Inflammatory macrophage treated with lipopolysaccharide for 4 hours (primary cell): ENCODE measurements at regions not wholly inside any gene's neighbourhood (a gene's known extent, or its start where the extent isn't known, plus 50 kb on each side); places are given as distances from the start of the nearest gene placed in this dataset.
"Not testable (repeated sequence)": the region's sequence is repeated elsewhere in the genome, so short reads cannot be mapped to it uniquely, and the experiment has no call there.

ENCODE experiments used
- DNase-seq: peaks from one replicate; pipeline ENCODE4 v3.0.0-alpha.2; 2020

DNA sequence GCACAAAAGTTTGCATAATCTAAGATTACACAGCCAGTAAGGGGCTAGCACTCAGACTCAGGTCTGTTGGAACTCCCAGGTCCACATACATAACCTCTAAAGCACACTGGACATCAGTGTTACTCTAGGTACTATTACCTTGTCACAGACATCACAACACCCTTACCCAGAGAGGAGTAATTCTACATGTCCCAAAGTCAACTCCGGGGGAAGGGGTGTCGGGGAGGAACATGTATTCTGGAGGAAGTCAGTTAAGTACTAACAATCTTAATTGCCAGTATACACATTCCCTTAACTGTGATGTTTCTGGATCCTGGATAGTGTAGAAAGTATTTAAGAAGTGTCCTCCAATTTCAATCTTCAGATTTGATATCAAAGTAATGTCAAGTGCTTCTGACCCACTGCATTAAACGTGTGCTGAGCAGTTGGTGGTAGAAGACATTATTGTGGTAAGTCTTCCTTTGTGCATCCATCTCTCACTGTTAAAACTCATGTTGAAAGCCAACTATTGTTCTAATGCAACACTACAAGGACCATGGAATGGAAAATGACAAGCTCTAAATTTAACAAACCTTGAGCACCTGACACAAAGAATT lies 155.4 kb downstream of the CRPPA start:
- no peak for DNase-seq

DNA sequence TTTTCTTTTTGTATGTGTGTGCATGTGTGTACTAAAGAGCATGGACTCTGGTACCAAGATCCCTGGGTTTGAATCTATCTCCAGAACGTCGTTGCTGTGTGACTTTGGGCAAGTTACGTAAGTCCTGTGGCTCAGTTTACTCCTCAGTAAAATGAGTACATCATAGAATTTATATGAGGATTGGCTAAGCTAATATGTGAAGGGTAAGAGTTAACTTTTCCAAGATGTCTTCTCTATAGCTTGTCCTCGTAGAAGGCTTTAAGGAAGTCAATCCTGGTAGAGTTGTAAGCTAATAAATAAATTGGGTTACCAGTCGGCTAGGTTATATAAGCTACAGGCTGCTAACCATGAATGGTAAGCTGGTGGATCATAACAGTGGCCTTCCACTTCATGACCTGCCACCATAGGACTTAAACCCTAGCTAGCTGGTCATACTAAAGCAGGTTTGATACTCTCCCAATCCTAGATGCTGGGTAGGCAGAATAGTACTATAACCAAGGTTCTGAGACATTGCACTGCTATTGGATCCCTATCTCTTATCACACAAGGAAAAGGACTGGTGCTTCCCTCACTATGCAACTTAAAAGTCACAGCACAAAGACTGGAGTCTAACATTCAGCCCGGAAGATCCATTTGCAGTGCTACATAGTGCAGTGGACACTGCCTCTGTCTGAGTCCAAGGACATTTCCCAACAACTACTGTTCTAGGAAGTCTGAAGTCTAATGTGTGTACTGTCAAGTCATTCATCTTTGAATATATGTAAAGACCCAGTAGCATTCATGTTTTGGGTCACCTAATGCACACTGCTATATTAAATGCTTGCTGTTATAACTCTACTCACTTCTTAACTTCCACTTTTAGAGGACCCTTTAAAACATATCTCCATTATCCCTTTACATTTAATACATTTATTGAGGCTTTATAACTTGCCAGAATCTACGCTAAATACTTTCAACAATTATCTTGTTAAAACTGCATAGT lies 156.2 kb downstream of the CRPPA start:
- DNase-seq, result no peak

DNA sequence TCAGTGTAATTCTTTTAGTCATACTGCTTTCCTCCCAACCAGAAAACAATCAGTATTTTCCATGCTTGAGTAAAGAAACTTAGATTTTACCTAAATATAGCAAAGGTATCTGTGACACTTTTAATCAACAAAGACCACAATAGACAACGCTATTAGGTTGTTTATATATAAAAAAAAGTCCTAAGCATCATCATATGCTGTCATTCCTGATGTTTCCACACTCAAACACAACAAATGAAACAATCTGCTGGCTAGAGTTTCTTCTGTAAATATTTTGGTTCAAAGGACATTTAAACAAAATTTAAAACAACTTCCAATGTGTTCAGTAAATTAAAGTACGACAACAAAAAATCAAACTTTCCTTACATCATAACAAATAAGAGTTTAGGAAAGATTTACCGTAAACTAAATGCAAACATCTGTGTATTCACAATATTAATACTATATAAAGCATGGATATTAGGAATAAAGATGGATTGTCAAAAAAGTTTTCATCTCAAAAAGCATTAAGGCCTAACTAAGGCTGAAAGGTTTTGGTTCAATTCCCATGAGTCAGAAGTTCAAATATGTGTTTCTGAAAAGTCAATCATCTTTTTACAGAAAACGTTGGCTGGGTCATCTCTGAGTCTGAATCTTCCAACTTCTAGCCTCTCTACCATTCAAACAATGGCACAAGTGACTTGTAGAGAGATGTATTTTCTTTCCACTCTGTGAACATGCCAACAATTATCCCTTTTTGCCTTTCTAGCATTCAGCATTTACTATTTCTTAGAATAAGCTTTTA lies 157.1 kb downstream of the CRPPA start:
- no peak for DNase-seq

DNA sequence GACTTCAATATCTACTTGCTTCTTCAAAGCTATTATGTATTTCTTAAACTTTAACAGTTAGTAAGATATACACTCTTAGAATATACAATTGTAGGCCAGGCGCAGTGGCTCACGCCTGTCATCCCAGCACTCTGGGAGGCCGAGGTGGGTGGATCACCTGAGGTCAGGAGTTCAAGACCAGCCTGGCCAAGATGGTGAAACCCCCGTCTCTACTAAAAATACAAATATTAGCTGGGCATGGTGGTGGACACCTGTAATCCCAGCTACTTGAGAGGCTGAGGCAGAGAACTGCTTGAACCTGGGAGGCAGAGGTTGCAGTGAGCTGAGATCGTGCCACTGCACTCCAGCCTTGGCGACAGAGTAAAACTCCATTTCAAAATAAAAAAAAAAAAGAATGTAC lies 158.0 kb downstream of the CRPPA start:
- DNase-seq, result not testable (repeated sequence)

DNA sequence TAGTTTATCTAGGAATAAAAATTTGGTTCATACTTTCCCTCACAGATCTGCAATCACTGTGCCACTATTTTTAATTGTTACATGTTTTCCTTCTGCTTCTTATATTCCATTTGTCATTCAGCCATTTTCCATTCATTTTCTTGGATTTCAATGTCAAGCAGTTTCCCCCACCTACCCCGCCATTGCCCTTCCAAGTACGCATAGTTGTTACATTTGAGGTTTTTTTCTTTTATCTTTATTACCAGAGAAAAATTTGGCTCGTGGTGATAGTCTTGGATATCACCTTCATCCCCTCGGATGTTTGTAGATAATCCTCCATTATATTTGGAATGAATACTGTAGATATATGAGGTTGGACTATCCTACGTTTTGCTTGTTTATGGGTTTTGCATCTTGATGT lies 159.7 kb downstream of the CRPPA start:
- no peak for DNase-seq

DNA sequence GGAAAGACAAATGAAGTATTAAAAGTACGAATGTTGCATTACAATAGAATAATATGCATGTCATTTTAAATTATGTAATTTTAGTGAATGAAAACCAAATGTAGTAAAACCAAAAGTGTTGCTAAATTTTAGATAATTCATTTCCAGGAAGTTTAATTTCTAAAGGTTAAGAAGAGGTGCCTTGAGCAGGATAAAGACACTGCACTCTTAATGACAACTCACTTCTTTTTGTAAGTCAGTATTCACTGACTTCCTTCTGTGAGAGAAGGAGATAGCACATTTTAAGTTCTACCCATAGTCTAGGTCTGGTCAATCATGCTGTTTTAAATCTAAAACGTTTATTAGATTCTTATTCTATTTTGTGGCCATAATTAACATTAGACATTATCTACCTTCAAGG lies 160.2 kb downstream of the CRPPA start:
- no peak for DNase-seq

DNA sequence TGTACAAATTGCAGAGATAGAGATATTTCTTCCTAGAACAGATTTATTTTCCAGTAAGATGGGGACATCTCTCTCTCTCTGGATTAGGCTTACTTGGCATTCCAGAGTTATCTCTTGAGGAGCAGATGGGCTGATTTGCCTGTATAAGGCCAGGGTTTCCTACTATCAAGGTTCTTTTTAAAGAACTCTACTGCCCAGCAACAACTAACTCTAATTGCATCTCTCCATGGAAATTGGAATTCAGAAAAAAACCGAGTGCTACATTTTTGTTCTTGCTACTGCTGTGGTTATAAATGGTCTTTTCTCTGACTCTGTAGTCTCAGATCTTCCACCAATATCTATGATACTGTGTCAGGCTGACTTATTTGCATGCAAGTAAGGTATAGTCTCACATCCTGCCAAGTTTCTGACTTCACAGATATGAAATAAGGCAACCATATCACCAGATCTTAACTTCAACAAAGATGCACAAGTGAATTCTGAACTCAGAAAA lies 161.1 kb downstream of the CRPPA start:
- DNase-seq, result no peak

DNA sequence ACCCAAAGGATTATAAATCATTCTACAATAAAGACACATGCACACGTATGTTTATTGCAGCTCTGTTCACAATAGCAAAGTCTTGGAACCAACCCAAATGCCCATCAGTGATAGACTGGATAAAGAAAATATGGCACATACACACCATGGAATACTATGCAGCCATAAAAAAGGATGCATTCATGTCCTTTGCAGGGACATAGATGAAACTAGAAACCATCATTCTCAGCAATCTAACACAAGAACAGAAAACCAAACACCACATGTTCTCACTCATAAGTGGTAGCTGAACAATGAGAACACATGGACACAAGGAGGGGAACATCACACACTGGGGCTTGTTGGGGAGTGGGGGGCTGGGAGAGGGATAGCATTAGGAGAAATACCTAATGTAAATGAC lies 164.9 kb downstream of the CRPPA start:
- not testable (repeated sequence) for DNase-seq

DNA sequence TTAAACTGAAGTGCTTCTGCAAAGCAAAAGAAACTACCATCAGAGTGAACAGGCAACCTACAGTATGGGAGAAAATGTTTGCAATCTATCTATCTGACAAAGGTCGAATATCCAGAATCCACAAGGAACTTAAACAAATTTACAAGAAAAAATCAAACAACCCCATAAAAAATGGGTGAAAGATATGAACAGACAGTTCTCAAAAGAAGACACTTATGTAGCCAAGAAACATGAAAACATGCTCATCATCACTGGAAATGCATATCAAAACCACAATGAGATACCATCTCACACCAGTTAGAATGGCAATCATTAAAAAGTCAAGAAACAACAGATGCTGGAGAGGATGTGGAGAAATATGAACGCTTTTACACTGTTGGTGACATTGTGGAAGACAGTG lies 165.4 kb downstream of the CRPPA start:
- not testable (repeated sequence) for DNase-seq

DNA sequence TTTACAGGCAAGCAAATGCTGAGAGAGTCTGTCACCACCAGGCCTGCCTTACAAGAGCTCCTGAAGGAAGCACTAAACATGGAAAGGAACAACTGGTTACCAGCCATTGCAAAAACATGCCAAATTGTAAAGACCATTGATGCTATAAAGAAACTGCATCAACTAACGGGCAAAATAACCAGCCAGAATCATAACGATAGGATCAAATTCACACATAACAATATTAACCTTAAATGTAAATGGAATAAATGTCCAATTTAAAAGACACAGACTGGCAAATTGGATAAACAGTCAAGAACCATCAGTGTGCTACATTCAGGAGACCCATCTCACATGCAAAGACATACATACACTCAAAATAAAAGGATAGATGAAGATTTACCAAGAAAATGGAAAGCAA lies 170.7 kb downstream of the CRPPA start:
- not testable (repeated sequence) for DNase-seq

DNA sequence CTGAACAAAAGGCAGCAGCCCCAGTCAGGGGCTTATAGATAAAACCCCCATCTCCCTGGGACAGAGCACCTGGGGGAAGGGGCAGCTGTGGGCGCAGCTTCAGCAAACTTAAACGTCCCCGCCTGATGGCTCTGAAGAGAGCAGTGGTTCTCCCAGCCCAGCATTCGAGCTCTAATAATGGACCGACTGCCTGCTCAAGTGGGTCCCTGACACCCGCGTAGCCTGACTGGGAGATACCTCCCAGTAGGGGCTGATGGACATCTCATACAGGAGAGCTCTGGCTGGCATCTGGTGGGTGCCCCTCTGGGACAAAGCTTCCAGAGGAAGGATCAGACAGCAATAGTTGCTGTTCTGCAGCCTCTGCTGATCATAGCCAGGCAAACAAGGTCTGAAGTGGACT lies 172.1 kb downstream of the CRPPA start:
- not testable (repeated sequence) for DNase-seq

DNA sequence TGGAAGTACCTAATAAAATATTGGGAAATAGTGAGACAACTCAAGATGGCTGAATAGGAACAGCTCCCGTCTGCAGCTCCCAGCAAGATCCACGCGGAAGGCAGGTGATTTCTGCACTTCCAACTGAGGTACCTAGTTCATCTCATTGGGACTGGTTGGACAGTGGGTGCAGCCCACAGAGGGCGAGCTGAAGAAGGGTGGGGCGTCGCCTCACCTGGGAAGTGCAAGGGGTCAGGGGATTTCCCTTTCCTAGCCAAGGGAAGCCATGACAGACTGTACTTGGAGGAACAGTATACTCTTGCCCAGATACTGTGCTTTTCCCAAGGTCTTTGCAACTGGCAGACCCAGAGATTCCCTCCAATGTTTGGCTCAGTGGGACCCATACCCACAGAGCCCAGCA lies 172.8 kb downstream of the CRPPA start:
- DNase-seq, result not testable (repeated sequence)

DNA sequence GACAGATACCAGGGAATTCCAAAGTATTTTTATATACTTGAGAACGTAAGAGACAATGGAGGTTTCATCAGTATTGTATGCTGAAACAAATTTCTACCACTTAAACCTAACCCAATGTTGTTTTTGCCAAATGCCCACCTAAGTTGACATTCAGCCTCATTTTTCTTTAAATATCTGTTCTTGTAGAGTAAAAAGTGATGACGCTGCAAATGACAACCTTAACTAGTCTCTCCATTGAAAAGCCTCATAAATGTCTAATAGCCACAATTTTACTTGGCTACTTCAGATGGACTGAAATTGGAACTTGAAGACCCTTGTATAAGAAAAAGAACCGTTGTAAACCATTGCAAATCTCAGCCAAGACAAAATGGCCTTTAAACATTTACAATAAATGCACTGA lies 176.9 kb downstream of the CRPPA start:
- no peak for DNase-seq

DNA sequence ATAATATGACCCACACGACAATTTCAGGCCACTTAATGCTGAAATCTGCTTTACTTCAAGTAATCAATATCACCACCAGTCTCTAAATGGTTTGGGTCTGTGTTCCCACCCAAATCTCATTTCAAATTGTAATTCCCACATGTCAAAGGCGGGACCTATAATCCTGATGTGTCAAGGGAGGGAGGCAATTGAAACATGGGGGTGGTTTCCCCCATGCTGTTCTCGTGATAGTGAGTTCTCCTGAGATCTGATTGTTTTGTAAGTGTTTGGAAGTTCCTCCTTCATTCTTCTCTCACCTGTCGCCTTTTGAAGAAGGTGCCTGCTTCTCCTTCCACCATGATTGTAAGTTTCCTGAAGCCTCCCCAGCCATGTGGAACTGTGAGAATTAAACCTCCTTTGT lies 178.4 kb downstream of the CRPPA start:
- DNase-seq, result no peak

DNA sequence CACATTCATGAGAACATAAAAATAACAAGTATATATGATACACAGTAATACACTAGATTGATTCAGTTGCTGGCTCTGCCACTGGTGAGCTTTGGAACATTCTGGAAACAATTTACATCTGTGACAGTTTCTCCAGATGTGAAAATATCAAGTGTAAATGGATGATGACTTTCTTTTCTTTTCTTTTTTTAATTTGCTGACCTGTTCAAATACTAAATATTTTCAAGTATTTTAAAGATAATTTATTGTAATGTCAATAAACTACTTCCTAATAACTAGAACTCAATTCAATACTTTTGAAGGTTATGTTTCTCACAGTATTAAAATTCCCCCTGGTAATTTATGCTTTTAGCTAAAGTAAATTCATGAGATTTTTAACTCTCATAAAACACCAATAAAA lies 180.3 kb downstream of the CRPPA start:
- no peak for DNase-seq

DNA sequence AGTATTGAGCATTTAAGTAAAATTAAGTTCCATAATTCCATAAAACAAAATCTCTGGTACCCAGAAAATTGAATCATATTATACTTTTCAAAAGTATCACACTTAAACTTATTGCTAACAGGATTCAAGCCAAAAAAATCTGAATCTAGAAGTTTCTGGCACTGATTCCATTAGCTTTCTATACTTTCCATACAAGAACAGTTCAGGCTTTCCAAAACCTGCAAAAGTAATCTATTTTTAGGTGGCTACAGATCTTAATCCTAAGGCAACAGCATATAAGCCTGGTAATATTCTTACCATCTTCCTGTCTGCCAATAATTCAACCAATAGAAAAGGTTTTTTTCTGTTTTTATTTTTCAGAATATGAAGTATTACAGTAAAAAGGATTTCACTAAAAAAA lies 185.0 kb downstream of the CRPPA start:
- no peak for DNase-seq

DNA sequence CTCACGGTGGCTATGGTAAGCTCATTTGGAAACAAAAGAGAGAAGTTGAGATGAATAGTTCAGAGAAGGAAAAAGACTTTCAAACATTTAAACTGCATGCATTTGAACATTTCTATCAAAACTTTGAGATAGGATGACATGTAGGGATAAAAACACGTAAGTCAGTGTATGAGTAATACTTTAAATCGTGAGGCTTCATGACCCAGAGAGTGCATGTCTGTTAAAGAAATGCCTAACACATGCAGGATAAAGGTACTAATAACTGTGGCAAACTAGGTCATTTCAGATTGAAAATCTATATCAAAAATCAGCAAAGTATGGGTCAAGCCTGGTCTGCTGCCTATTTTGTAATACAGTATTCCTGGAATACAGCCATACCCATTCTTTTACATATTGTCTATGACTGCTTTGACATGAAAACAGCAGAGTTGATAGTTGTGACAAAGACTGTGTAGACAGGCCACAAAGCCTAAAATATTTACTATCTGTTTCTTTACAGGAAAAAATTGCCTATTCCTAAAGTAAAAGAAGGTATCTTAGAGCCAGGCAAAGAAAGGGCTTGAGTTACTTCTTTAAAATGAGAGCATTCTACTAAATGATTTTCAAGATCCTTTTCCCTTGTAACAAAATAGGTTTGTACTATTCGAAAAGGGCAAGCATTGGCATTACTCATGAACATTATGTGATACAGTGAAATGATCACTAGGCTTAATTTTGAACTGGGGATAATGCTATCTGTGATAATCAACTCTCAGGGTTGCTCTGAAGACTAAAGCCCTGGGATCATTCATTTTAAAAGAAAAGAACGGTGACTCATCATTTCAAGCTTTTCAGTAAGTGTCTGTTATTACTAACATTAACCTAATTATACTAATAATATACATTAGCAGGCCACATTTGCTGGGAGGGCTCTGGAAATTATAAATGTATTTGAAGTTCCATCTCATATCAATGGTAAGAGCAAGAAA lies 185.9 kb downstream of the CRPPA start:
- no peak for DNase-seq

DNA sequence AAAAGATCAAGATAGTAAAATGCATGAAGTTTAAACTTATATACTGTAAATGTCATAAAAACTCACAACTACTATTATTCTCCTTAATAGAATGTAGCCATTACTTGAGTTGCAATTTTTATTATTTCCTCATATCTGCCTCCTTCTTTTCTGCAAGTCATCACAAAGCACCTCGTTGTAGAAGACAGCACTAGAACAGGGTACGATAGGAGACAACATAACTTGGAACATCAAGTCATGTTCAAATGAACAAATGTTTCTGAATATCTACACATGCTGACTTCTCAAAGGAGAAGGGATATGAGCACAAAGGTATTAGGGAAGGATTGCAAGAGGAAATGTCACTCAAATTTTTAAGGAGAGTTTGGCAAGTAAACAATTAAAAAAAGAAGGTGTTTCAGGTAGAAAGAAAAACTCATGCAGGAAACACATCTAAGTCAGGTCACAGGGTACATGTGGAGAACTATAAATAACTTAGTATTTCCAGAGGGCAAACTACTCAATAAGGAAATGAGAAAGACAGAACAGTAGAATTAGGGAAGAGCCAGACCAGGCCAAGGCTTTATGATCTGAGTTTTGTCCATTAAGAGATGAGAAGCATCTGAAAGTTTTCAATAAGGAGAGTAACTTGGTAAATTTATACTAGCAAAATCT lies 186.7 kb downstream of the CRPPA start:
- DNase-seq, result no peak

DNA sequence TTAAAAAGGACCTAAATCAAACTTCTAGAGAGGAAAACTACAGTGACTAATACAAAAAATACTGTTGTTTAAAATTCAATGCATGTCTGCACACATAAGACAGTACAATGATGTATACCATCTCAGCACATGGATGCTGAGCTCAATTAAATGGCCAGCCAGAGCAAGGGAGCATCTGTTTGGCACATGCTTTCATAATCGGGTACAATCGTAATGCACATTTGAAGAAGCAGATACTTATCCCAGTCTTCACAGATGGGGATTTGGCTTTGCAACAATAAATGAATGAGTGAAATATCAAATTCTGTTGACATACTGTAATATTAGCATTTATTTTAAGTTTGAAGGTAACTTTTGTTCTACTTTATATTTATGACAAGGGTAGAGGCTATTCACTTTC lies 187.8 kb downstream of the CRPPA start:
- DNase-seq, result no peak

DNA sequence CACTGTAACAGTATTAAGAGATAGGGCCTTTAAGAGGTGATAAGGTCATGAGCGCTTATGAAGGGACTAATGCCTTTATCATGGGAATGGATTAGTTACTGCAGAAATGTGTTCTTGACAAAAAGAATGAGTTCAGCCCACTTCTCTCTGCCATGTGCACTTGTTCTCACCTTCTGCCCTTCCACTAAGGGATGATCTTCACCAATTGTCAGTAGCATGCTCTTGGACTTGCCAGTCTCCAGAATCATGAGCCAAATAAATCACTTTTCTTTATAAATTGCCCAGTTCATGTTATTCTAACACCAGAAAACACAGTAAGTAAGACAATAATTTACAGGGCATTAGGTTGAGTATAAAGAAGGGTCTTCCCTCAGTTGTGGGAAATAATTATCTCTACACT lies 189.1 kb downstream of the CRPPA start:
- no peak for DNase-seq

DNA sequence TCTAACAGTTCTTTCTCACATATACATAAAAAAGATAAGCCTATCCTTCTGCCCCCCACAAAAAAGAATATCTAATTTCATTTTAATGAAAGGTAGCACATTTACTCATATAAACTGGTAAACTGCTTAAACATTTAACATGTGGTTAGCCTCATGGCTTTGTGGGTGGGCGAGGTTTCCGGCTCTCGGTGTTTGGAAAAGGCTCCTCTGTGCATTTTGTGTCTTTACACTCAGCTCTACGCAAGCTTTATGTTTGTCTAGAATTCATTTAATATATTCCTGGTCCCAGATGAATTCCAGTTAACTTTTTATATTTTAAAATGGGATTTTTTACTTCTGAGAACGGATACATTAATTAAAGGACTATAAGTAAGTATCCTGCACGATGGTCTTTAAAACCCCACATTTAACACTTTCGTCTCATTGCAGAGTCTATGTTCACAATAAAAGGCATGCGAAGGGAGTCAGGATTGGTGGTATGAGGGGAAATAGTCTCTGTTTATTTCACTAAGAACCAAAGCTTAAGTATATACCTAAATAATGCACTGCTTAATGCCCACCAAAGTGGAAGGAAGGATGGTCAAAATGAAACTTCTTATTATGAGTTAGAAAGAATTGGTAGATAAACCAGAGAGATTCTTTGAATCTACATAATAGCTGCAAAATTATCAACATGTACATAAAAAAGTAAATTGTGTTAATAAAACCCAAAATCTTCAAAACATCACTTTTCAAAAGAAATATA lies 197.2 kb downstream of the CRPPA start:
- DNase-seq, result no peak
